Neural progenitor cell (in vitro differentiated cells): ENCODE measurements at regions not wholly inside any gene's neighbourhood (a gene's known extent, or its start where the extent isn't known, plus 50 kb on each side); places are given as distances from the start of the nearest gene placed in this dataset.

Experiments
- CTCF ChIP-seq: fragments of 200-600 bp; sonication (generic); IDR thresholded peaks from 2 replicates; pipeline ENCODE4 v1.5.1; 2017; ENCODE audit warnings: antibody characterized with exemption, mild to moderate bottlenecking
- EZH2 ChIP-seq: fragments of 200-600 bp; sonication (generic); IDR thresholded peaks from 2 replicates; pipeline ENCODE4 v1.6.1; 2017; ENCODE audit warnings: antibody characterized with exemption, mild to moderate bottlenecking, moderate library complexity

- no peak for TF ChIP-seq CTCF
- no peak for TF ChIP-seq EZH2
Observed at GRCh38 chr1:72693376-72693775, 411.0 kb upstream of the NEGR1 start.
